ENCODE measurements at regions not wholly inside any gene's neighbourhood (a gene's known extent, or its start where the extent isn't known, plus 50 kb on each side); places are given as distances from the start of the nearest gene placed in this dataset.

- Mint-ChIP-seq H3K9me3 (ENCODE audit: unreplicated experiment) (no peaks in the 10 kb centered on the region), H3K4me1 (ENCODE audit: low read depth, unreplicated experiment) (no peaks in the 10 kb centered on the region), H3K27me3 (ENCODE audit: low read depth, unreplicated experiment) (no peaks in the 10 kb centered on the region), H3K27ac (ENCODE audit: unreplicated experiment) (no peak overlapping the region), H3K4me3 (ENCODE audit: unreplicated experiment) (no peak overlapping the region), H3K36me3 (ENCODE audit: low read depth, unreplicated experiment) (no peaks in the 10 kb centered on the region)
- FAIRE-seq = no peak
- no peak for DNase-seq (ENCODE audit: low read depth)
- H3K4me3 ChIP-seq (ENCODE audit: insufficient read depth, low read depth, low read length) = no peak overlapping the region
- H2AFZ ChIP-seq (ENCODE audit: low read depth, low read length) = no peak overlapping the region
- H3K27me3 ChIP-seq (ENCODE audit: insufficient read depth, low read length) = no peaks in the 10 kb centered on the region
- no peak for TF ChIP-seq CTCF (IDR thresholded peaks at IDR 0.05; ENCODE audit: insufficient read depth, low read depth, low read length)
- no peak for TF ChIP-seq EZH2 (IDR thresholded peaks at IDR 0.05; ENCODE audit: insufficient read depth, low read length)
- H3K36me3 ChIP-seq (ENCODE audit: insufficient read depth, low read length) = no peaks in the 10 kb centered on the region
- H4K20me1 ChIP-seq (ENCODE audit: insufficient read depth, low read length) = no peaks in the 10 kb centered on the region
- no peak overlapping the region for H3K27ac ChIP-seq (ENCODE audit: low read depth, low read length)
- no peaks in the 10 kb centered on the region for H3K9me3 ChIP-seq (ENCODE audit: insufficient read depth, low read depth, low read length)
- H3K4me2 ChIP-seq (ENCODE audit: low read length) = no peak overlapping the region
- no peaks in the 10 kb centered on the region for H3K79me2 ChIP-seq (ENCODE audit: insufficient read depth, low read length)
- H3K9ac ChIP-seq (ENCODE audit: low read length) = no peak overlapping the region
- H3K4me1 ChIP-seq (ENCODE audit: insufficient read depth, low read length) = no peaks in the 10 kb centered on the region
Measured at GRCh38 chr5:106474066-106474465, 1196.7 kb downstream of the EFNA5 start.

GRCh38 chr5:106459541-106459940 is 1211.2 kb downstream of the EFNA5 start:
- no peak overlapping the region for H3K9ac ChIP-seq (ENCODE audit: low read length)
- no peak overlapping the region for H3K27ac ChIP-seq (ENCODE audit: low read depth, low read length)
- H3K79me2 ChIP-seq (ENCODE audit: insufficient read depth, low read length) = no peaks in the 10 kb centered on the region
- no peak for TF ChIP-seq CTCF (IDR thresholded peaks at IDR 0.05; ENCODE audit: insufficient read depth, low read depth, low read length)
- no peak for TF ChIP-seq EZH2 (IDR thresholded peaks at IDR 0.05; ENCODE audit: insufficient read depth, low read length)
- Mint-ChIP-seq H3K4me3 (ENCODE audit: unreplicated experiment) (no peak overlapping the region), H3K27ac (ENCODE audit: unreplicated experiment) (no peak overlapping the region), H3K36me3 (ENCODE audit: low read depth, unreplicated experiment) (no peaks in the 10 kb centered on the region), H3K9me3 (ENCODE audit: unreplicated experiment) (no peaks in the 10 kb centered on the region), H3K27me3 (ENCODE audit: low read depth, unreplicated experiment) (no peaks in the 10 kb centered on the region), H3K4me1 (ENCODE audit: low read depth, unreplicated experiment) (peaks cover 4% of the 10 kb centered on the region)
- H3K36me3 ChIP-seq (ENCODE audit: insufficient read depth, low read length) = no peaks in the 10 kb centered on the region
- H2AFZ ChIP-seq (ENCODE audit: low read depth, low read length) = no peak overlapping the region
- no peak overlapping the region for H3K4me2 ChIP-seq (ENCODE audit: low read length)
- H3K9me3 ChIP-seq (ENCODE audit: insufficient read depth, low read depth, low read length) = no peaks in the 10 kb centered on the region
- no peaks in the 10 kb centered on the region for H4K20me1 ChIP-seq (ENCODE audit: insufficient read depth, low read length)
- peaks cover 6% of the 10 kb centered on the region for H3K4me1 ChIP-seq (ENCODE audit: insufficient read depth, low read length)
- H3K27me3 ChIP-seq (ENCODE audit: insufficient read depth, low read length) = no peaks in the 10 kb centered on the region
- DNase-seq (ENCODE audit: low read depth) = peak; percentile 6
- peak; percentile 52 for FAIRE-seq
- H3K4me3 ChIP-seq (ENCODE audit: insufficient read depth, low read depth, low read length) = no peak overlapping the region

DNA sequence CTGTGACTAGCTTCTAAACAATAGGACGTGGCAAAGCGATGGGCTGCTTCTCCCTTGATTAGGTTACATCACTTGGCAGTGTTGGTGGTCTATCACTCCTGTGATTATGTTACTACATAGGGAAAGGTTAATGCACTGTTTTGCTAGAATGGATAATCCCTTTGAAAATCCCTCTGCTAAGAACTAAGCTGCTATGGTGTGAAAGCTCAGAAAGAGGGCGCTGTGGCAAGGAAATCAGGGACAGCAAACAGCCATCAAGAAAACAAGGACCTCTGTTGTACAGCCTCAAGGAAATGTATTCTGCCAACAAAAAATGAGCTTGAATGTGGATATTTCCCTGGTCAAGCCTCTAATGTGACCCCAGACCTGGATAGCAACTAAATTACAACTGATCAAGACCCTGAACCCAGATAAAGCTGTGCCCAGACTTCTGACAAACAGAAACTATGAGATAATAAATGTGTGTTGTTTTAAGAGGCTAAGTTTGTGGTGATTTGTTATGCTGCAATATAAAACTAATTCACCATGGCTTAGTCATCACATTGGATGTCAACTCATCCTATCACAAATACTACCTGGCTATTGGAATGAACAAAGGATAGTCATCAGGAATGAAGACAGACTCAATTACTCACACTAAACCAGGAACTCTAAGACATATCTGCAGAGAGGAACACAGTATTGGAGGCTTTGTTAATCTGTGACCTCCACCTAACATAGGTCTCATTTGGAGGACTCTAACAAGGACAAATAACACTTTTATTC is 1215.9 kb downstream of the EFNA5 start:
- DNase-seq (ENCODE audit: low read depth) (peak; percentile 52), FAIRE-seq (peak; percentile 41)
- Mint-ChIP-seq H3K9me3 (ENCODE audit: unreplicated experiment) (no peaks in the 10 kb centered on the region), H3K27me3 (ENCODE audit: low read depth, unreplicated experiment) (no peaks in the 10 kb centered on the region), H3K27ac (ENCODE audit: unreplicated experiment) (no peak overlapping the region), H3K4me1 (ENCODE audit: low read depth, unreplicated experiment) (peaks cover 8% of the 10 kb centered on the region), H3K36me3 (ENCODE audit: low read depth, unreplicated experiment) (no peaks in the 10 kb centered on the region), H3K4me3 (ENCODE audit: unreplicated experiment) (no peak overlapping the region)
- H3K4me2 ChIP-seq (ENCODE audit: low read length) = peak overlapping the region; percentile 7
- no peak overlapping the region for H3K9ac ChIP-seq (ENCODE audit: low read length)
- TF ChIP-seq CTCF (IDR thresholded peaks at IDR 0.05; ENCODE audit: insufficient read depth, low read depth, low read length) (peak; percentile 46), EZH2 (IDR thresholded peaks at IDR 0.05; ENCODE audit: insufficient read depth, low read length) (no peak)
- H3K27ac ChIP-seq (ENCODE audit: low read depth, low read length) = no peak overlapping the region
- H4K20me1 ChIP-seq (ENCODE audit: insufficient read depth, low read length) = no peaks in the 10 kb centered on the region
- no peaks in the 10 kb centered on the region for H3K79me2 ChIP-seq (ENCODE audit: insufficient read depth, low read length)
- H3K9me3 ChIP-seq (ENCODE audit: insufficient read depth, low read depth, low read length) = no peaks in the 10 kb centered on the region
- peaks cover 7% of the 10 kb centered on the region for H3K4me1 ChIP-seq (ENCODE audit: insufficient read depth, low read length)
- no peak overlapping the region for H3K4me3 ChIP-seq (ENCODE audit: insufficient read depth, low read depth, low read length)
- H3K27me3 ChIP-seq (ENCODE audit: insufficient read depth, low read length) = no peaks in the 10 kb centered on the region
- no peak overlapping the region for H2AFZ ChIP-seq (ENCODE audit: low read depth, low read length)
- H3K36me3 ChIP-seq (ENCODE audit: insufficient read depth, low read length) = no peaks in the 10 kb centered on the region

Measured in astrocyte (in vitro differentiated cells and primary cell).